HCT116 (cell line): ENCODE measurements at regions not wholly inside any gene's neighbourhood (a gene's known extent, or its start where the extent isn't known, plus 50 kb on each side); places are given as distances from the start of the nearest gene placed in this dataset.

Experiments
- ATF3 ChIP-seq: IDR thresholded peaks from 2 replicates; pipeline ENCODE4 v1.6.1; 2012
- CEBPB ChIP-seq: IDR thresholded peaks from 2 replicates; pipeline ENCODE4 v1.6.1; 2012; ENCODE audit warnings: low read depth
- EZH2 ChIP-seq: fragments of 200-600 bp; sonication (generic); IDR thresholded peaks from 2 replicates; pipeline ENCODE4 v1.6.1; 2017; ENCODE audit warnings: antibody characterized with exemption, mixed run types
- EZH2phosphoT487 ChIP-seq: fragments of 200-600 bp; IDR thresholded peaks from 2 replicates; pipeline ENCODE4 v1.6.1; 2018; ENCODE audit warnings: antibody characterized with exemption, borderline replicate concordance
- POLR2A ChIP-seq: IDR thresholded peaks from 2 replicates; pipeline ENCODE4 v1.7.0; 2011; ENCODE audit warnings: borderline replicate concordance; ENCODE audit not compliant: insufficient read depth, insufficient read length; ENCODE audit errors: extremely low read depth
- POLR2AphosphoS5 ChIP-seq: IDR thresholded peaks from 2 replicates; pipeline ENCODE4 v1.6.1; 2011; ENCODE audit warnings: mild to moderate bottlenecking, low read depth, low read length, moderate library complexity
- RAD21 ChIP-seq: IDR thresholded peaks from 2 replicates; pipeline ENCODE4 v1.6.1; 2012; ENCODE audit warnings: low read depth, mild to moderate bottlenecking
- ZNF274 ChIP-seq: fragments of 200-500 bp; sonication (Bioruptor generic); IDR thresholded peaks from 2 replicates; pipeline ENCODE4 v1.6.1; 2014; ENCODE audit warnings: mild to moderate bottlenecking, low read depth, low read length, inconsistent platforms

- TF ChIP-seq ATF3 (no peak), EZH2phosphoT487 (no peak), POLR2AphosphoS5 (no peak), CEBPB (no peak), ZNF274 (no peak), EZH2 (no peak), RAD21 (no peak), POLR2A (no peak)
Observed at GRCh38 chr10:131653554-131654470, 247.0 kb upstream of the PPP2R2D start.
